Cardiac septum (tissue), 1 donor: ENCODE measurements at regions not wholly inside any gene's neighbourhood (a gene's known extent, or its start where the extent isn't known, plus 50 kb on each side); places are given as distances from the start of the nearest gene placed in this dataset.
"Not testable (repeated sequence)": the region's sequence is repeated elsewhere in the genome, so short reads cannot be mapped to it uniquely, and the experiment has no call there.

Source experiments
- DNase-seq: peaks from one replicate; pipeline ENCODE4 v3.0.0-alpha.2; 2020; ENCODE audit warnings: low spot score
- intact Hi-C: fragments of 100-400 bp; cut with DNase I; formaldehyde crosslinking; loops from one replicate; pipeline ENCODE4 v1.14.0; 2022
- donor health status: DM: no; HTN: no; CAD: no.

DNA sequence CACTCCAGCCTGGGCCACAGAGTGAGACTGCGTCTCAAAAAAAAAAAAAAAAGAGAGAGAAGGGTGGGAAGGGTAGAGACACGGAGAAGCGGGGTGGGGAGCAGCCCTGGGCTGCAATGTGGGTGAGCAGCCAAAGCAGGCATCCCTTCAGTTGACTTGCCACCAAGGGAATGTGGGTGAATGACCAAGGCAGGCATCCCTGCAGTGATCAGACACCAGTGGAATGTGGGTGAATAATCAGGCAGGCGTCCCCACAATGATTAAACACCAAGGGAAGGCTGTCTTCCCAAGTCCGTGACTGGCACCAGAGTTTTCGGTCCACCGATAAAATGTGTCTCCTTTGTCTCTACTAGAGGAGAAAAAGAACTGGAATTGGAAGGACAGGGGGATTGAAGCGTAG is 69.0 kb upstream of the EZR start:
- intact Hi-C loops, DNase-seq: not testable (repeated sequence)

DNA sequence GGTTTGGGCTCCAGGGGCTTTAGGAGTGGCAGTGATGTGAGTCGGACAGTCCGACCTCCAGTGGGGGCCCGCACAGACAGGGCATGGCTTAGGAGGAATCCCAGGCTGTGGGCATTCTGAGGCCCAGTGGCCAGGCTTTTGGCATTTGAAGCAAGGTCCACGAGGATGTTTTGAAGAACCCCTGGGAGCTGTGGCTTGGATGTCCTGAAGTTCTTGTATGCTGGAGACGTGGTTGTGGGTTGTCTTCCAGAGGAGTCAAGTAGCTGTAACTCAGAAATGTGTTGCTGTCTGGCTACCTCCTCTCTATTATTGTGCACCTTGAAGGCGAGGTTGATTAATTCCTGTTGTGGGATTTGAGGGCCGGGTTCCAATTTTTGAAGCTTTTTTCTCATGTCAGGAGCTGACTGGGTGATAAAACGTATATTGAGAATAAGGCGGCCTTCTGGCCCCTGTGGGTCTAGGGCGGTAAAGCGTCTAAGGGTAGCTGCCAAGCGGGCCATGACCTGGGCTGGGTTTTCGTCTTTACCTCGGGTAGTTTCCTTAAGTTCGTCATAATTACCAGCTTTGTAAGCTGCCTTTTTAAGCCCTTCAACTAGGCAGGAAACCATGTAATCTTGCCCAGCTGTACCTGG is 67.3 kb upstream of the EZR start:
- intact Hi-C loops, DNase-seq: not testable (repeated sequence)

DNA sequence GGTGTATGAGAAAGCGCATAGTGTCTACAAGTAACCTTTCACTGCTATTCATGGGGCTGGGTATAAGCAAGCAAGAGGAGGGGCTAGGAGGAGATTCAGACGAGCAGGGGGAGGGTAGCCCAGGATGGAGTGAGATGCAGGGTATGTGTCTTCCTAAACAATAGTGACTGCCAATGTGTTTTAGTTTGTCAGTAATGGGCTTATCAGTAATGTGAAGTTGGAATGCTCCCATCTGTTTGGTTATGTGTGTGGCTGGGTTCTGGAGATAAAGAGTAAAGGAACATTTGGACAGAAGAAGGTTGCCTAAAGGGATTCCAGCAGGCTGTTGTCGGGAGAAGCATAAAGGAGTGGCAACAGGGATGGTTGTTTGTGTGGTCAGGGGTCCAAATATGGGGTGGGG is 62.7 kb upstream of the EZR start:
- intact Hi-C loops, DNase-seq: not testable (repeated sequence)

DNA sequence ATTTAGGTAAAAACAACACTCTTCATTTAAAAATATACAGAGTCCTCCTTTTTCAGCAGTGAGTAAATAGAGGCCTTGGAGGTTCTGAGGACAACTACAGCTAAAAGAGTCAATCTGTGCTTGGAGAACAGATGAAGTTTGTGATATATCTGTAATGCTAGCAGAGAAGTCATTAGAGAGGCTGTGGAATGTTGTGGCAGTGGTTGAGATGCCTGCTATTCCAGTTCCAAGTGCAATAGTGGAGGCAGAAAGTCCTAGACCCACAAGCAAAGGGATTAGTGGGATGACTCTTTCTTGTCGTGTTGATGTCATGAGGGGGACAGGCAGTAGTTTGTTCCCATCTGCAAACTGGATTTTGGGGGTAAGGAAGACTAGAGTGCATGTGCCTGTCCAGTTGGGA is 62.1 kb upstream of the EZR start:
- intact Hi-C loops, DNase-seq: not testable (repeated sequence)

DNA sequence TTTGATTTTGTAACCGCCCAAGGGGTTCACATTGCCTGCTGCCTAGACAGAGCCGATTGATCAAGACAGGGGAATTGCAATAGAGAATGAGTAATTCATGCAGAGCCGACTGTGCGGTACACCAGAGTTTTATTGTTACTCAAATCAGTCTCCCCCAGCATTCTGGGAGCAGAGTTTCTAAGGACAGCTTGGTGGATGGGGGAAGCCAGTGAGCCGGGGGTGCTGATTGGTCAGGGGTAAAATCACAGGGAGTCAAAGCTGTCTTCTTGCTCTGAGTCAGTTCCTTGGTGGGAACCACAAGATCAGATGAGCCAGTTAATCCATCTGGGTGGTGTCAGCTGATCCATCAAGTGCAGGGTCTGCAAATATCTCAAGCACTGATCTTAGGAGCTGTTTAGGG is 60.0 kb upstream of the EZR start:
- intact Hi-C loops = no loop called here
- DNase-seq = no peak

DNA sequence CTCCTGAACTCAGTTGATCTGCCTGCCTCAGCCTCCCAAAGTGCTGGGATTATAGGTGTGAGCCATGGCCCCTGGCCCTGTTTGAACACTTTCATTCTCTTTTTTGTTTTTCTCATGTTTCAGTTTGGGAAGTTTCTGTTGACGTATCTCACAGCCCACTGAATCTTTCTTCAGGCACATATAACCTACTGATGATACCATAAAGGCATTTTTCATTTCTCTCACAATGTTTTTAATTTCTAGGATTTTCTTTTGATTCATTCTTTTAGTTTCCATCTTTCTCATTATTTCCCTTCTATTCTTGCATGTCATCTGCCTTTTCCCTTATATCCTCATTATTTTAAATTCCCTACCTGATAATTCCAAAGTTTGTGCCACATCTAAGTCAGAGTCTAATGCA is 58.5 kb upstream of the EZR start:
- no peak for DNase-seq
- intact Hi-C loops = no loop called here

DNA sequence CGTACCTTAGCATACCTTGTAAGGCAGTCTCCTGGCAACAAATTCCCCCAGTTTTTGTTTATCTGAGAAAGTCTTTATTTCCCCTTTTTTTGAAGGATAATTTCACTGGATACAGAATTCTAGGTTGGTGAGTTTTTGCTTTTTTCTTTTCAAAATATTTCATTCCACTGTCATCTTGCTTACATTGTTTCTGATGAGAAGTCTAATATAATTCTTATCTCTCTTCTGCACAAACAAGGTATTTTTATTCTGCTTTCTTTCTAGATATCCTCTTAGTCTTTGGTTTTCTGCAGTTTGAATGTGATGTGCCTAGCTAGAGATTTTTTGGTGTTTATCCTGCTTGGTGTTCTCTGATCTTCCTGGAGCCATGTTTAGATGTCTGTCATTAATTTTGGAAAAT is 57.7 kb upstream of the EZR start:
- intact Hi-C loops = no loop called here

DNA sequence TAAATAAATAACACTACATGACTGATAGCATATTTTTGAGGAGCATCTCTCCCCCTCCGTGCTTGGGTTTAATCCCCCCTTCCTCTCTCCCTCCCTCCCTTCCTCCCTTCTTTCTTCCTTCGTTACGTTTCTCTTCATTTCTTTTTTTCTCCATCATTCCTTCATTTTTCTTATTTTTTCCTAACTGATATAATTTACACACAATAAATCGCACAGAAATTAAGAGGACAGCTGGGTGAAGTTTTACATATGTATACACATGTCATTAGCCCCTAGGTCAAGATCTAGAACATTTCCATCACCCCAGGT is 51.4 kb upstream of the EZR start:
- DNase-seq = no peak
- intact Hi-C loops = no loop called here

More for the DNA sequence above, 57.7 kb upstream of the EZR start:
- DNase-seq = no peak

DNA sequence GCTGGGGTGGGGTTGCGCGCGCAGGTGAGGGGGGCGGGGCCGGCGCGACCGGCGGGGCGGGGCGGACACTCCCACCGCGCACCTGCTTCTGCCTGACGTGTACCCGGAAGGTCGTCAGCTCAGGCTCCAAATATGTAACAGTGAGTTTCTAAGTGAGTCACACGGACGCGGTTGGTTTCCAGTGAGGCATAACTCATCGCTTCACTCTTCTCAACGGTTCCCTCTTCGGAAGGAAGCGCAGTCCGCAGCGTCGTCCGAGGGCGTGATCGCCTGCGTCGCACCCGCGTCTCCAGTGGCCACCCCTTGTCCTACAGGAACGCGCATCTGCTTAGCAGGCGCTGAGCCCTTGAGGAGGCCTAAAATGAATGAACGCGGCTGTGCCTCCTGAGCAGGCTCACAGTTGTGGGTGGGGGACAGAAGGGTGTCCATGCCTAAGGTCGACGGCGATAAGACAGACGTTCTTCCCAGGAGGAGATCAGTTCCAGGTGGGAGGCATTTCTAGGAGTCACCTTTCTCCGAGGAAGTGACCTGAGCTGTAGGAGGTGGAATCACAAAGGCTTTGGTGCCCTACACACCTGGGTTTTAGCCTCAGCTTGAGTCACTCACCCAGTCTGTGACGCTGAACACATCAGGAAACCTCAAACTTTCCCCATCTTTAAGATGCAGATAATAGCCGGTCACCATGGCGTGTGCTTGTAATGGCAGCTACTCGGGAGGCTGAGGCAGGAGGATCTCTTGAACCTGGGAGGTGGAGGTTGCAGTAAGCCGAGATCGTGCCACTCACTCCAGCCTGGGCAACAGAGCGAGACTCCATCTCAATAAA is 50.9 kb upstream of the EZR start:
- DNase-seq = peak; percentile 93
- intact Hi-C loops = loop anchor here (2.0 to 5.0 kb wide), 2 partner anchors 51 to 163 kb away; partner anchors contain the start of gene EZR

DNA sequence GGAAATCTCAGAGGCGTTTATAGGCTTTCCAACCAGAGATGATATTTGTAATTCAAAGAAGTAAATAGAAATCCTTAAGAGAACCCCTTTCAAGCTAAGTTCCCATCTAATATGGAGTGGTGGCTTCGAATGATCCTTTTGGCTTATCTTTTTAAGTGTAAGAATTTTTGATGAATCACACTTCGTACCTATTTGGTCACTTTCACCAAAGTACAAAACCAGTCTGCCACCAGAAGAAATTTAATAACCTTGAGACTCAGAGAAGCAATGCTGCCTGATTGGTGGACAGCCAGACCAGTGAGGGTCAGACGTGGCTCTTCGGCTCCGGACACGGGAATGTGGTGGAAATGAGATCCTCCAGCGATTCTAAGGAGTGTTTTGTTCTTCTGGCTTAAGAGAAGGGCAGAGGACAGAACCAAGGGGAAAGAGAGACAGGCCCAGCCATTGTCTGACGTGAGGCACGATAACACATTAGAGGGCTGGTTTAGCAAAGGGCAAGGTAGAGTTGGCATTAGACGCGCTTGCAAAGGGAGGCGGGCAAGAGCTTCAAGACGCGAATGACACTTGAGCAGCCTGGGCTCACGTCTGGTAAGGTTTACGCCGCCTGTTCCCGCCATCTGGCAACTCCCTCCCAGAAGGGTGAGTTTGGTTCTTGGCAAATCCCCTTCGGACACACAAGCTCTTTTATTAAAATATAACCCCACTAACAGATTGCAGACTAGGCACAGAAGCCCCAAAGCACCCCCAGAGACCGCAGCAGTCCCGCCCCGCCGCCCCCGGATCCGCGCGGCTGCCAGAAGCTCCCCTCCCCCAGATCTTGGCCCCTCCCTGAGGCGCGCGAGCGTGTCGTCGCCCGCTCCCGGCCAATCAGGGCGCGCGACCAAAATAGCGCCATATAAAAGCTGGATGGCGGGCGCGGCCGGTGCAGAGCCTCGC is 50.0 kb upstream of the EZR start:
- intact Hi-C loops = loop anchor here (2.0 to 5.0 kb wide), 2 partner anchors 50 to 162 kb away; partner anchors contain the start of gene EZR
- no peak for DNase-seq
